Neural progenitor cell (in vitro differentiated cells): ENCODE measurements at regions not wholly inside any gene's neighbourhood (a gene's known extent, or its start where the extent isn't known, plus 50 kb on each side); places are given as distances from the start of the nearest gene placed in this dataset.

ENCODE experiments used
- EZH2 ChIP-seq: fragments of 200-600 bp; sonication (generic); IDR thresholded peaks from 2 replicates; pipeline ENCODE4 v1.6.1; 2017; ENCODE audit warnings: antibody characterized with exemption, mild to moderate bottlenecking, moderate library complexity
- TF ChIP-seq, protein P1 (sequence below): fragments of 200-600 bp; sonication (generic); IDR thresholded peaks from 2 replicates; pipeline ENCODE4 v1.5.1; 2017; ENCODE audit warnings: antibody characterized with exemption, mild to moderate bottlenecking

DNA sequence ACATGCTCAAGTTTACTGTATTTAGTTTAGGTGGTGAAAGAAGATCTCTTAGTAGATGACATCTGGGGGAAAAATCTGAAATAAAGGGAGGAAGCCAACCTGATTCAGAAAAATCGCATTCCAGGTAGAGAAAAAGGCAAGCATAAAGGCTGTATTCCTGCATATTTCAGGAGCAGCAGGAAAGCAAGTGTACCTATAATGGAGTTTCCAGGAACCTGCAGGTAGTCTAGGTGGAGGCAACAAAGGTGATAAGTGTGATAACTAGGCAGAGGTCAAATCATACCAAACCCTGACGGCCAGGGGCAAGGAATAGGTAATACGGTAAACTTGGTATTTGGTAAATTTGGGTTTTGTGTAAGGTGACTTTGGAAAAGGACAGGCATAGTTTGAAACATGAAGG lies 132.8 kb upstream of the GOT2 start:
- no peak for TF ChIP-seq EZH2
- TF ChIP-seq, protein P1, sequence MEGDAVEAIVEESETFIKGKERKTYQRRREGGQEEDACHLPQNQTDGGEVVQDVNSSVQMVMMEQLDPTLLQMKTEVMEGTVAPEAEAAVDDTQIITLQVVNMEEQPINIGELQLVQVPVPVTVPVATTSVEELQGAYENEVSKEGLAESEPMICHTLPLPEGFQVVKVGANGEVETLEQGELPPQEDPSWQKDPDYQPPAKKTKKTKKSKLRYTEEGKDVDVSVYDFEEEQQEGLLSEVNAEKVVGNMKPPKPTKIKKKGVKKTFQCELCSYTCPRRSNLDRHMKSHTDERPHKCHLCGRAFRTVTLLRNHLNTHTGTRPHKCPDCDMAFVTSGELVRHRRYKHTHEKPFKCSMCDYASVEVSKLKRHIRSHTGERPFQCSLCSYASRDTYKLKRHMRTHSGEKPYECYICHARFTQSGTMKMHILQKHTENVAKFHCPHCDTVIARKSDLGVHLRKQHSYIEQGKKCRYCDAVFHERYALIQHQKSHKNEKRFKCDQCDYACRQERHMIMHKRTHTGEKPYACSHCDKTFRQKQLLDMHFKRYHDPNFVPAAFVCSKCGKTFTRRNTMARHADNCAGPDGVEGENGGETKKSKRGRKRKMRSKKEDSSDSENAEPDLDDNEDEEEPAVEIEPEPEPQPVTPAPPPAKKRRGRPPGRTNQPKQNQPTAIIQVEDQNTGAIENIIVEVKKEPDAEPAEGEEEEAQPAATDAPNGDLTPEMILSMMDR: no peak
